HPDE6-E6E7 (cell line): ENCODE measurements at regions not wholly inside any gene's neighbourhood (a gene's known extent, or its start where the extent isn't known, plus 50 kb on each side); places are given as distances from the start of the nearest gene placed in this dataset.
A peak's percentile ranks its signal among the peaks of the same experiment; 100 is the strongest.

Experiments used
- DNase-seq: peaks from one replicate; pipeline ENCODE4 v3.0.0; 2011; ENCODE audit warnings: missing footprints; ENCODE audit errors: extremely low spot score

DNA sequence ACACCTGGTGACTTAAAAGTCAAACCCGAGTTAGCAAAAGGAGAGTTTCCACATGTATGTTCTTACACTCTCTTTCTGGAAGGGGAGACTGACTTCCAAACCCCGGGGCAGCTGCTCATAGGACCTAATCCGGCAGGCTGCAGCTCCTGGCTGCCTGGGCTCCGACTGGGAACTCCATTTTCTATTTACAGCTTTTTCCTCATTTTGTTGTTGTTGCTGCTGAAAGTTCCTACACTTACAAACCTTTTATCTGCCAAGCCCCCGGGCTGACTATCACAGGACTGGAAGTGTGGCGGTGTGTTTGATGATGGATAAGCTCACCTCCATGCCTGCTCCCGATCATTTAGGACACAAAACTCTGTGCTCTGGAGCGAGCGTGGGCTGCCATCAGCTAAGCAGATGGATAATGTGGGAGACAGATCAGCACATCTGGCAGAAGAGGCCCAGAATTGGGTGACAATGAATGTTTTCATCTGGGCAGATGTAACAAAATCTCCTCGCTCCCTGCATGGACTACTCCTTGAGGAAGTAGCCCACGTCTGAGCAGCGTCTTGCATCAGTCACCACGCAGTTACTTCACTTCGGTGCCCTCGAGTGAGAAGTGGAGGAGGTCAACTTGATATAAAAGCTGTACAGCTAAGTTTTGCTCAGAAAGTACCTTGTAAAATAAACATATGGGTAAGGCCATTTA, 114.4 kb upstream of the COPS8 start:
- no peak for DNase-seq

DNA sequence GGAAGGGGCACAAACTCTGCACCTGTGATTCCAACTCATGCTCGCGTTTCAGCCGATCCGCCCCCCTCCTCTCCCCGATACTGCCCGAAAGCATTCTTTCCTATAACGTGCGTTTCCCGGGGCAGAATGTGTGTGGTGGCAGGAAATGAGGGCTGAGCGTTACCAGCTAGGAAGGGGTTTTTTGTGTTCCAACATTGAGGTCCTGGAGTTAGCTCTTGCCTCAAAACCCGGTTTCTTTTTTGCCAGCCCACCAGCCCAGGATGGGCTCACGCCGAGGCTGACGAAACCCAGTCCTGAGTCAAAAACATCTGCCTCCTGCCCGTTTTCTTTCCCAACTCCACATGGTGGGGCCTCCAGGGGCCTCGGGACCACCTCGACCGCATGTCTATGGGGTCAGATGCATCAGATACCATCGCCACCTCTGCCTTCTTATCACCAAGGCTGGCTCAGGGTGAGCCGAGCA, 113.7 kb upstream of the COPS8 start:
- DNase-seq, result no peak

GRCh38 chr2:236972491-236973342, 113.0 kb upstream of the COPS8 start:
- DNase-seq, result peak; percentile 93

DNA sequence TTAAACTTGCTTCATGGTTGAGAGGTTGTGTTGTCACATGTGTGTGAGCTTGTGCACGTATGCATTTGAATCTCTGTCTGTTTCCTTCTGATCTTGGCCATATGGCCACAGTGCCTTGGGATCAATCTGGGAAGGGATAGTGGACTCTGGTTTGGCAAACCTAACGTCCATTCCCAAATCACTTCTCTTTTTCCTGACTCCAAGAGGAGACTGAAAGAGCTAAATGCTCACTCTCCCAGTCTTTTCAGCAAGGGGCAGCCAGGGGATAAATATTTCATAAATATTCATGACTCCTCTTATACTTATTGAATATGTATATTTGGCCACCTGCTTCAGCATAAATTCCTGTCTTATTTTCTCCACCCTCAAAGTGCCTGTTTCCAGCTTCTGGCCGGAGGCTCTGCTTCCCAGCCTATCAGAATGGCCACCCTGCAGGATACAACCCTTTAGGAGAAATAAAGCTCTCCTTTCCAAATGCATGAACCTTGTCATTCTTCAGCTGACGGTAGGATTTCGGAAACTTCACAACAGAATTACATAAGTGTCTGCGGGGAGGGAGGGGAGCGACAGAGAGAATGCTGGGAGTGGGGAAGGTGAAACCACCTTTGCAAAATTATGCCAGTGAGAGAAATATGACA, 112.2 kb upstream of the COPS8 start:
- DNase-seq, result no peak

DNA sequence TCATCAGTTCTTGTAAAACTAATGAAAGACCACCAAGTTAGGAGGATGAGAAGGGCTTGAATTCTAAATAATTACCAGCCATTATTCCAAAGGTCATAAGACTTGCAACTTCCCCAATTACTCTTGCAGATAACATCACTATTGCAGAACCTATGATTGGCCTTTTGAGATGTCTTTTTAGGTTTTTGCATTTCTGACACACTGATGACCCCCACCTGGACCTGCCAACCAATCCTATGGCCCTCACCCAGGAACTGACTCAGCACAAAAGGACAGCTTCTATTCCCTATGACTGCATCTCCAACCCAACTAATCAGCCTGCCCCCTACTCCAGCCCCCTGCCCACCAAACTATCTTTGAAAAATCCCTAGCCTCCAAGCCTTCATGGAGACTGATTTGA, 111.5 kb upstream of the COPS8 start:
- DNase-seq, result no peak

DNA sequence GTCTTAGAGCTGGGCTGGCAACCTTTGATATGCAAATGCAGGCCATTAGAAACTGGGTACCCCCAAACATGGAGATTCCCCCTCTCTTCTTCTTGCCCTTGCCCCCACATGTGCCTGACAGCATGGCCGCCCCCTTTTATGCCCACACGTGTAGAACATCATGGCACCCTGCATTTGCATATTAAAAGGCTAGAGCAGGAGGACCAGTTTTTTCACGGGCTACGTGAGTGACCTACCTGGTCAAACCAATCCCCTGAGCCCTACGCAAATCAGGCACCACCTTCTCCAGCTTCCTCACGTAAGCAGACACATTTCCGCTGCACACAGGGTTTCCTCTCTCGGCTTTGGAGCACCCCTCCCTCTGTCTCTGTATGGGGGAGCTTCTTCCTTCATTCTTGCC, 110.9 kb upstream of the COPS8 start:
- DNase-seq, result no peak

DNA sequence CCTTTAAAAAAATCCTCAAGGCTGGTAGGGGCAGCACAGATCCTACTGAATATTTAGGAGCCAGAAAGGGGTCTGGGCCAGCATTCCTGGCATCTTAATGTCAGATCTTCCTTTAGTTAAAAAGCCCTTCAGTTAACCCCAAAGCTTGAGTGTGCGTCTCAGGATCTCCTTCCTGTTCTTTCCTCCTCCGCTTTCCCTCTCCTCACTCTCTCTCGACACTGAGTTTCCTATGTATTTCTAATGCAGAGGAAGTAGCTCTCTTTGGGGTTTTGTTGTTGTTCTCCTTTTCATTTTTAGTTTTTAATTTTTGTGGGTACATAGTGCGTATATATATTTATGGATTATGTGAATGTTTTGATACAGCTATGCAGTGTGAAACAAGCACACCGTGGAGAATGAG, 109.9 kb upstream of the COPS8 start:
- DNase-seq, result no peak

GRCh38 chr2:236976266-236977062, 109.2 kb upstream of the COPS8 start:
- DNase-seq, result no peak

GRCh38 chr2:236977063-236977851, 108.4 kb upstream of the COPS8 start:
- no peak for DNase-seq

- DNase-seq, result no peak
Observed at GRCh38 chr2:236977852-236978398, 107.8 kb upstream of the COPS8 start.

DNA sequence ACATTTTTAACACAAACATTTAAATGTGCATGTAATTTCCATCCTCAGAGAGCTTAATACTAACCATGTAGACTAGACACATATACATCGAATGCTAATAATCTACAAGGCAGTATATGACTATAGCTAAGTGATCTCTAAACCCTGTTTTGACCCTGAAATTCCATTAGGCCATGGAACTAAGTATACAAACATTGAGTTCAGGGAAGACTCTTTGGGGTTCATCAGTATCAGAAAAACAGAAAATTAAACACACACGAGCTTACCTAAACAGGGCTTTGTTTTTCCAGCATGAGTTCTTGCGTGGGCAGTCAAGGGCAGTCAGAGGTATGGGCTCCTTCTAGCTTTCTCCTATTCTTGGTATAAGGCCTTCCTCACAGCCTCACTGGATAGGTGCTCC, 106.0 kb upstream of the COPS8 start:
- no peak for DNase-seq

DNA sequence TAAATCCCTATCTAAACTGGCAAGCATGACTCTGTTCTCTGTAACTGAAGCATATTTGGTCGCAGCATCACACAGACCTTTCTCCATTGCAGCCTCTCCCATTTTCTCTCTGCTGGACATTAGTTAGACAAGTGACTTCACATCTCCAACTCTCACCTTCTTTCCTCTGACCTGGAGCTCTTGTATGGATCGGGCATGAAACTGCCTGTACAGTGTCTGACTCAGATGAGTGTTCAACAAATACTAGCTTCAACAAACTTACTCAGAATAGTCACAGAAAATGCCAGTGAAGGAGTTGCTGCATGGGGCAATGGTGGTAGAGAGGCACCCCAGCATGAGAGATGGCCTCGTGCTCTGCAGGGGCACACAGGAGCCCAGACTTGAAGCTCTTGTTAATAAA, 104.7 kb upstream of the COPS8 start:
- no peak for DNase-seq

DNA sequence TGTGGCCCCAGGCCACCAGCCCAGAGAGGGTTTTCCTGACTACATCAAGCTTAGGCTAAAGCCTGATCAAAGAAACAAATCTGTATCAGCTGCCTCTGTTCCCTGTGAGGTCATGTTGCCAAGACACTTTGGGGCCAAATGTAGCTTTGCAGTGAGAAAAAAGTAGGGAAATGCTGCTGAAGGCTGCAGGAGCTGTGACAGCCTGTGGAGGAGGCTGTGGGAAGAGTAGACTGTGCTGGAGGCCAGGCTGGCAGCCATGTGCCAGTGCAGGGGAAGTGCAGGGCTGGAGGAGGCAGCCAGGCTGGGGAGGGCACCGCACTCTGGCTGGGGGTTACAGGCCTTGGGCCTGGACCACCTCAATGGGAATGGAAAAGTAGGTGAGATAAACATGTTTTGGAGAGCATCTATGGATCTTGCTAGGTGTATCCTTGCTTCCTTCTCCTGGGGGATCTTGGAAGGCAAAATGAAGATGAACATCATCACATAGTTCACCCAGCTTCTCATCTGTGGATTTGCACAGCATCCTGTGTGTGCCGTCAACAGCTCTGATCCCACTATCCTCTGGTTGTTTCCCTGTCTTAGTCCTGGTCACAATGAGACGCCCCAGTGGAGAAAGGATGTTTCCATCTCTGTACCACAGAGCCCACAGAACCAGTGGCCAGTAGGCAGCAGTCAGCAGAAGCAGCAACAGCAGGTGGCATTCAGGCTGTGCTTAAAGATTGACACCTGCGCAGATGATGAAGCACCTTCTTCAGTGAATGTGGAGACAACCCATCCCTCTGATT, 103.8 kb upstream of the COPS8 start:
- no peak for DNase-seq

DNA sequence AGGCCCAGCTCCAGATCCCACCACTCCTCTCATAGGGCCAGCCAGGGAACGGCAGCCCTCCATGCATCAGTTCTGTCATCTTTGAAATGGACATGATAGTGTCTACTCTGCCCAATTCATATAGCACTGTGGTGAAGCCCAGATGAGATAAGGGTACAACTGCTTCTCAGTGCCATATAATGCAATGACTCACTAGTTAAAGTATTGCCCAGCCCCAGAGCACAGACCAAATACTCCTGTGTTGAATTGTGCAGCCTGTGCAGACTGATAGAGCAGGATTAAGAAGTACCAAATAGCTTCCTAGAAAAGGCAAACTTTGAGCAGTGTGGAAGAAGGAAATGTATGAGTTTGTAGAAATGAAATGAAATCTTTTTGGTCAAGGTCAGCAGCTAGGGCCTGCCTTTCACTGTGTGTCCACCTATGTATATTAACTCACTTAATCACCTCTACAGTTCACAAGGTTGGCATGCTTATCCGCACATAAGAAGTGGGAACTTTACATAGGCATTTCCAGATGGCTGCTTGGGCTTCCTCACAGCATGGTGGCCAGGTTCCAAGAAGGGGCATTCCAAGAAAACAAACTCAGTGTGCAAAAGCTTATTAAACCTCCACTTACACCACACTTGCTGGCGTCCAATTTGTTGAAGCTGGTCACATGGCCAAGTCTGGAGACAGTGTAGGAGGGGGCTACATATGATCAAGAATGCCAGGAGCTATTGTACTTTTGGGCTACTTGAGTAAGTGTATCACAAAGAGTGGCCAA, 102.8 kb upstream of the COPS8 start:
- DNase-seq, result no peak

DNA sequence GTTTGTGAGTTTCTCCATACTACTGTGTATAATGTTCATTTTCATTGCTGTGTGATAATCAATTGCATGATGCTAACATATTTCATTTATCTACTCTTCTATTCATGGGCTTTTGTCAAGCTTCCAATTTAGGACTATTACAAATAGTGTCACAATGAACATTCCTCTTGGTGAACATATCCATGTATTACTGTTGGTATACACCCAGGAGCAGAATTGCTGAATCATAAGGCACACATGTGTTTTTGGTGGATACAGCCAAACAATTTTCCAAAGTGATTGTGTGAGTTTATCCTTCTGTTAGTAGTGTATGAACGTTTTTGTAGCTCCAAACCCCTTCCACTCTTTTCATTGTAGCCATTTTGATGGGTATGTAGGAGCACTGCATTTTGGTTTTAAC, 101.6 kb upstream of the COPS8 start:
- DNase-seq, result no peak

- DNase-seq, result no peak
Observed at GRCh38 chr2:236985761-236986339, 99.8 kb upstream of the COPS8 start.

- no peak for DNase-seq
Observed at GRCh38 chr2:236986524-236987330, 99.0 kb upstream of the COPS8 start.

DNA sequence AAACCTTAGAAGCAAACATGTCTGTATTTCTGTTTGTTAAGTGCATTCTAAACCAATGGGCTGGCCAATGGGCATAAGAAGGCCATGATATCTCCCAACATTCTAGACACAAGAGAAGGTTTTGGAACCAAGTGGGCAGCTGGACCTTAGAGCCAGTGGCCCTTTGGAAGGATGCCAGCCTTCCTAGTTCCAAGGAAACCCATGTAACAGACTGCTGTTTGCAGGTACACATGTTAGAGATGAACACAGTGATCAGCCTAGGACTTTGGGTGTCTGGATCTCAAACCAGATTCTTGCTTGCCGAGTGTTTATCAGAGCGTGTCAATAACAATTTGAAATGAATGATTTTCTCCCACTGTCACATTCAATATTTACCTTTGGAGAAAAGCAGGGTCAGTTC, 97.5 kb upstream of the COPS8 start:
- no peak for DNase-seq
